Amygdala (tissue), 56 donors: ENCODE measurements at regions not wholly inside any gene's neighbourhood (a gene's known extent, or its start where the extent isn't known, plus 50 kb on each side); places are given as distances from the start of the nearest gene placed in this dataset.

Source experiments
- DNase-seq, 56 donors: peaks; one replicate each; lab custom pipeline; 2025; lab: John Stamatoyannopoulos, UW

DNA sequence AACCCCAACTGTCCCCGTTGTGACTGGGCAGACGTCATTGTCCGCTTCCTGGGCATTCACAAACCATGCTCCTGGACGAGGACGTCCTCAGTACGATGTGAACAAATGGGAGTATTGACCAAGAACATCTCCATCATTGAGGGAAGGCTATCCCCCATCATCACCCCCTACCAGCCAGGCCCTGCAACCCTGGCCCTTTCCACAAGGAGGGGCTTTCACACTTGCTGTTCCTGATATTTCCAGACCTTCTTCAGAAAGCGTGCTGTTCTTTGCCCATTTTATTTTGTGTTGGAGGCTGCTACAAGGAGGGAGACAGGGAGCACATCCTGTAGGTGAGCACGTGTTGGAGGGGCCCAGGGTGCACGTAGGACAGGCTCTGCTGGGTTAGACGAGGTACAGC lies 277.0 kb upstream of the LRRC3B start:
- no peak for DNase-seq

DNA sequence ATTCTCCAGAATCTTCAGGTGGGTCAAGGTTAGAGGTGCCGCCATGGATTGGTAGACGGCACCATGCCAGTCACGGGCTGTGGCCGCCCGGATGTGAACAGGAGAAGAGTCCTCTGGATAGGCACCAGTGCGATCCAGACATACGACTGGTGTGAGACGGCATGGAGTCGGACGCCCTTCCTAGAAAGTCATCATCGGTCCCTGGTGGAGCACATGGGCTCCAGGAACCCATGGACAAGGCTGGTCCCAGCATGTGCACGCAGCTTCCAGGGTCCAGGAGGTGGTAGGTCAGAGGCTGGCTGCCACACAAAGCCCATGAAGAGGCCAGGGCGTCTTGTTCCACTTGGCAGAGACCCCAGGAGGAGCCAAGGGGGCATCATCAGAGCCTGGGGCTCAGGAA lies 276.1 kb upstream of the LRRC3B start:
- no peak for DNase-seq

DNA sequence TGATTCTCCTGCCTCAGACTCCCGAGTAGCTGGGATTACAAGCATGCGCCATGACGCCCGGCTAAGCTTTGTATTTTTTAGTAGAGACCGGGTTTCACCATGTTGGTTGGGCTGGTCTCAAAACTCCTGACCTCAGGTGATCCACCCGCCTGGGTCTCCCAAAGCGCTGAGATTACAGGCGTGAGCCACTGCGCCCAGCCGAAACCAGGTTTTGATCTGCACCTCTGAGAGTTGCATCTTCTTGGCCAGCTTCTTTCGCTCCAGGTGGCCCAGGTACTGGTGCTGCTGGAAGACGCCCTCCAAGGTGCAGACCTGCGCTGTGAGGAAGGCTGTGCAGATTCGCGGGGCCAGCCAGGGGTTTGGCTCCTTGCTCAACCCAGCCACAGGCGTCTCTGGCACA lies 275.4 kb upstream of the LRRC3B start:
- DNase-seq: no peak

DNA sequence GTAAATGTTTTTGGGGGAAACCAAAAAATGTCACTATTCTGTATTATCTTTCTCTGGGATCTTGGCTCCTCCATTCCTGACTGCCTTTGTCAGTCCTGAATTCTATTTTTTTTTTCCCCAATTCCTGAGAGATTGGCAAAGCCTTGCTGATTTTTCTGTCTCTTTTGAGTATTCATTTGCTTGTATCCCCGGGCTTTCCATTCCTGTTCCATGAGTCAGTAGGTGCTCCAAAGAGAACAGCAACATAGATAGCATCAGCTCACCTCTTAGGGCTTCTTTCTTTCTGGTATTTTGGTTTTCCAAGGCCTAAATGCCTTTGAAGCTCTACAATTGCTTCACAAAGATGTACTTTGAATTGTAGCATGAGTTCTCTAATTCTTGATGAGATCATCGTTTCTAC lies 271.7 kb upstream of the LRRC3B start:
- no peak for DNase-seq

DNA sequence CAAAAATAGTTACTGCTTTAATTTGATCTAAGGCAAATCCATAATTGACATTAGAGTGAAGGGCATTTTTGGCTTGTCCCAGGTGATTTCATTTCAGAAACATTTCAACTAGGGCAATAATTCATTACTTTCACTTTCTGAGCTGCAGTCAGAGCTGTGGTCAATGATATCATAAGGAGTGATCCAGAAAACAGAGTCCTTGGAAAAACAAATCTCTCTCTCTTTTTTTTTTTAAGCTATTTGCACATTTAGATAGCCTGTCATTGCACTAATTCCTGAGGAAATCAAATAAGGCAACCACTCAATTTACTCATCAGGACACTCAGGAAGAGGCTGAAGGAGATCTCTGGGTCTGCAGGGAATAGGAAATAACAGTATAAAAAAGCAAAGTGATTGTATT lies 269.5 kb upstream of the LRRC3B start:
- DNase-seq: no peak

DNA sequence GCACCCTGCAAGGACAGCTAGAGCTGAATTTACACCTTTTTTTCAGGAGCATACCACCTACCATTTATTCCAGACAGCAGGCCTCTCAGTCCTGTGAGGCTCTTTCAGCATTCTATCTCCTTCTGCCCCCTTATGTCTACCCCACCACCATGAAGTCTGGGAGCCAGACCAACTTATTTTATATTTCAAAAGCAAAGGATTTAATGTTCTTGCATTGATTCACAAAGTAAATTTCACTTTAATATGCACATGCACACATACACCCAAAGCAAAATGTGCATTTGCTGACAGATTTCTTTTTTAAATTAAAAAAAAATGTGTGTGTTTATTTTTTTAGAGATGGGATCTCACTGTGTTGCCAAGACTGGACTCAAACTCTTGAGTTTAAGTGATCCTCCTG lies 264.2 kb upstream of the LRRC3B start:
- DNase-seq: no peak

DNA sequence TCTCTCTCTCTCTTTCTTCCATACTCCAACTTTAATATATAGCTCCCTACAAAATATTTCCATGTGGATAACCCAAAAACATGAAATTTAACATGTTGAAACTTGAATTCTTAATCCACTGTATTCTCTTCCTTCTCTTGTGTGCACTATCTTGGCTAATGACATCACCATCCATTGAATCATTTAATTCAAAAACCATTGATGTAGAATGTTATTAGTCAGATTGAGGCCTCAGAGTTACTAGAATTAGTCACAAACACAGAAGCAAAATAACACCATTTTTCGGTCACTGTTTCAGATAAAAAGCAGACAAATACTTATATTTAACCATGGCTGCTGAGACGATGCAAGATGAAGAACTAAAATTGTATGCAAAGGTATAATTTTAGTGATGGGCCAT lies 256.9 kb upstream of the LRRC3B start:
- DNase-seq: no peak

DNA sequence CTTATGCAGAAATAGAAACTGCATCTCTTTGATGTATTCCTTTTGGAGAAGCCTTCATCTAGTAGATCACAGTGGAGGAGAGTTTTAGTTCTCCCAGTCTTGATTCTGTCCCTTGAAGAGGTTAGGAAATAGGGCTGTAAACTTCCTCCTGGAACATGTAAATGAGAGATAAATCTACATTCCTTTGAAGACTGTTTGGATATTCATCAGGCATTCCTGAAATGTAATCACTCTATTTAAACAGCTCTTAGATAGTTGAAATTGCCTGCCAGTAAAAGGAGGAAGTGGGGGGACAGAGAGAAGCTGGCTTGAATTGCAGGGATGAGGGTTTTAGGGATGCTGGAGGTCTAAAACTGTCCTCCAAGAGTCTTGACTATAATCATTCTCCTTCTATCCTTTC lies 254.3 kb upstream of the LRRC3B start:
- DNase-seq: no peak

DNA sequence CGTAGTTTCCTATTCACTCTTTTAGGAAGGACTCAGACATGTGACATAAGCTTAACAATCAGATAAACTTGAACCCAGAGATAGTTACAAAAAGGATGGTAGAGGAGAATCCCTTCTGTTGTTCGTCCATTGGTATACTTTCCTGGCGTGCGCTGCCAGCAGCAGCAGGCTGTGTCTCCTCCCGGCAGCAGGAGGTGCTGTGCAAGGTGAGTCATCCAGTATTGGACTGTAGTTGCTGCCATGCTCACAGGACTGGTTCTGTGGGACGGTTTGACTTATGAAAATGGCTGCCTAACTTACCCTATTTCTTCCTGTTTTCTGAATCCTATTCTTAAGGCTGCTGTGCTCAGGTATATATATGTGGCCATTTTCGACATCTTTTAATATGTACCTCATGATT lies 253.4 kb upstream of the LRRC3B start:
- DNase-seq: no peak

DNA sequence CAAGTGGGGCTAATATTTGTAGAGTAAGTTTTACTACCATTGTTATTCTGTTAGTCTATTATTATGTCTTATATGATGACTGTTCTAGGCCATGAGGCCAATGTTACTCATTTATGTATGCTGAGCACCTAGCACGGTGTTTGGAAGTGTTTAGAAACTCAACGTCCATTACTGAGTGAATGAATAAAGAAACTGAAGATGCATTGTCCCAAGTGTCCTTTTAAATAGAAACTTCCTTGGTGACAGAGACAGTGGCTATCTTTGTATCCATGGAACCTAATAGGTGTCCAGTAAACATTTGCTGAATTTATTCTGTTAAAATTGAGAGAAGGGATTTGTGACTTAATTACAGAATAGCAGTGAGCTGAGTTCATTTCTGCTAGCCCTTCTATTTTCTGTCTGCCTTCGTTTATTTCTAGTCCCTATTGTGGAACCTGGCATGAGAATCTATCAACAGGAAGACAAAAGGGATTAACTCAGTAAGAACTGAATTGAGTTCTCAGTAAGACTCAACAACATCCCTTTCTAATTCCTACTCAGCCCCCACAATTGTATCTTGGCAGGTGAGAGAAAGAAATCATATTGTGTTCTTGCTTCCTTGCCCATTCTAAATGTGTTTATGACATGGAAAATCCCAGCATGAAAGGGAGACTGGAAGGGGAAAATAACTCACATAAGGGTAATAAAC lies 246.6 kb upstream of the LRRC3B start:
- no peak for DNase-seq

DNA sequence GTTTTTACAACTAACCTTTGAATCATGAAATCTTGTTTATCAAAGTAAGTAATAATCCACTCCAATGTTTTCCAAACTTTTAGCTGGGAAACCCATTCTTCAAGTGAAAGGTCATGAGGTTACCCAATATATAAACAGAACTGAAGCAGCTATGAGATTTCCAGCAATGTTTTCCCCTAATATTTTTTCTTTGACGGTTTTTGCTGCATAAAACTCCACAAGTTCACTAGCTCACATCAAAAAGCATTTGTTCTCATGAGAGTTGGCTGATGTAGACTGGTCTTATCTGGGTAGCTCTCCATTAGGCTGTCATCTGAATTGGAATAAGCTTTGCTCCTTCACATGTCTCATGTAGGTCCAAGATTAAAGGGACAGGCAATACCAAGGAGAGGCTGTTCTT lies 241.2 kb upstream of the LRRC3B start:
- no peak for DNase-seq

DNA sequence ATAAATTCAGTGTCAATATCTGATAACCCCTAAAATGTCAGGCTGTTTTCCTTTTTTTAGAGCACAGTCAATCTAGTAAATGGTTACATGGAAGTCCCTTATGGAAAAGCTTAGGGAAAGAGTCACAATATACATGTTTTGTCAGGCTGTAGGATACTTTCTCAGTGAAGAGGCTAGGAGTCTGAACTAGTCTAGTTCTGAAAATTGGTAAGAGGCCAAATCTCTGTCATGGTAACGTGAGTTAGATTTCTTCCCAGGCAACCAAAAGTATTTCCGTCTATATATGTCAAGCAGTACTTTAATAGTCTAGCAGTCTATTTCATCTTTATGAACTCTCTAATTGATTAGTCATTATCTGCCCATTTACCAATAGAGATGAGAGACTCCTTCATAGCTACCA lies 215.9 kb upstream of the LRRC3B start:
- DNase-seq: no peak

DNA sequence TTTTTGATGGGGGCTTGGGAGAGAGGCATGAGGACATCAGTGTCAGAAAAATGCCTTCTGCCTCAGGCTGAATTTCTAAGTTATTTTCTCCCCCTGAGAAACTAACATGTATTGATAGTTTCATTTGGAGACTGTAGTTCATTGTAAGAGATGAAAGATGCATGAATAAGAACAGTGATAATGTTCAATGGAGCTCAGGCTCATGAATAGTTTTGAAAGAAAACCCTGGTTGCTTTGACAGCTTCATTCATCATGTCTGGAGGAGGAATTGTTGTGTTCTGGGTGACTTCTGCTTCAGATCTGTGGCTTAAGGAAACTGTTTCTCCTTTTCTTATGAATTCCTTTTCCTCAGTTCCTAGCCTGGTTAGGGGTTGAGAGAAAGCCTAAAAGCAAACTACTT lies 204.0 kb upstream of the LRRC3B start:
- no peak for DNase-seq

DNA sequence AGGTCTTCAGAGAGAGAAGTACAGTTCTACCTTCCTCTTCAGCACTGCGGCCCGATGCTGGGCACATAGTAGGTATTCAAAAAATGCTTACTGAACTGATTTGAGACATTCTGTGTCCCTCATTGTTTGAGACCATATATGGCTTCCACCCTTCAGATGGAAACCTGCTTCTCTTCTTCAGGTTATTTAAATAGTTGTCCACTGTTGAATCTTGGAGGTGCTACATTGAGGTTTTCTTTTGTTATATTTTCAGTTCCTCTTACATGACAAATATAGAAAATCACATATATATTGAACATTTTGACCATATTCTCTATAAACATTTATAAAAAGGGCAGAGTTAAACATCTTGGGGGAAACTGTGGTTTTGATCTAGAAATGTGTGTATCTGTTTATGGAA lies 200.2 kb upstream of the LRRC3B start:
- DNase-seq: no peak

DNA sequence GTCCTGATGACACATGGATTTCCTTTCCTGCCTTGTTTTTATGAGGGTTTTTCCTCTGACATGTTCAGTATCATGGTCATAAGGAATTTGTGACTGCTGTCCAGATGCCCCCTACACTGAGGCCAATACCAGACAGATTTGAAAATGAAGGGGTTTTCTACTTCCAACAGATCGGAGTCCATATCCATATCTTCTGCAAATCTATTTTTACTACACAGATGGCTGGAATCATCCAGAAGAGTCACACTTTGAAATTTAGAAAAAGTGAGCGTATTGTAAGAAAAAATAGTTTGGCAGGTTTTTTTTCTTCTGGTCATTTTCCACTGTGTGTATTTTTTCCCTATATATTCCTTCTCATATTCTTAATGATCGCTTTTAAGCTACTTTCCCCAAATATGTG lies 197.5 kb upstream of the LRRC3B start:
- no peak for DNase-seq

DNA sequence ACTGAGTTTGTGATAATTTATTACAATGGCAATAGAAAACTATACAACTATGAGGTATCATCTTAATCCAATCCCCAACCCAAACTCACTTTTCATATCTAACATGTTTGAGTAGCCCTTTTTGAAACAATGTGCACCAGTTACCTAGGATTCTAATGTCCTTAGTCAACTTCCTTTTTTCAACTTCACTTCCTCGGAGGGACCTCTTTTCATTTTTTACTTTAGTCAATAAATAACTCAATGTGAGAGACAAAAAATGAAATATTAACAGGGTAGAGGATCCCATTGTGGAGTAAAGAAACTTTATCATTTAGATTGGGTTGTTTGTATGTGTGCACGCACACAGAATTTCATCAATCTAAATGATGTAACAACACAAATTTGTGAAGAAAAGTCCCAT lies 193.6 kb upstream of the LRRC3B start:
- DNase-seq: no peak

DNA sequence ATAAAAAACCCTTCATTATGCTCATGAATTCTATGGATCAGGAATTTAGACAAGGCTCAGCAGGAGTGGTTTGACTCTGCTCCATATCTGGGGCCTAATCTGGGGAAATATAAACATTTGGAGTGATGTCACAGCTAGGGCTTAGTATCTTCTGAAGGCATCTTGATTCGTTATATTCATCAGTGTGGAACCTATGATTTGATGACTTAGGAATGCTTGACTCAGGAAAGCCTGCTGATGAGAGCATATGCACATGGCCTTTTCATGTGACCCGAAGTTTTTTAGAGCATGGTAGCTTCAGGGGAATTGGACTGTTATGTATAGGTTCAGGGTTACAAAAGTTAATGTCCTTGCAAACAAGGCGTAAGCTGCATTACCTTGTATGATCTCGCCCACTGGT lies 184.9 kb upstream of the LRRC3B start:
- DNase-seq: no peak

DNA sequence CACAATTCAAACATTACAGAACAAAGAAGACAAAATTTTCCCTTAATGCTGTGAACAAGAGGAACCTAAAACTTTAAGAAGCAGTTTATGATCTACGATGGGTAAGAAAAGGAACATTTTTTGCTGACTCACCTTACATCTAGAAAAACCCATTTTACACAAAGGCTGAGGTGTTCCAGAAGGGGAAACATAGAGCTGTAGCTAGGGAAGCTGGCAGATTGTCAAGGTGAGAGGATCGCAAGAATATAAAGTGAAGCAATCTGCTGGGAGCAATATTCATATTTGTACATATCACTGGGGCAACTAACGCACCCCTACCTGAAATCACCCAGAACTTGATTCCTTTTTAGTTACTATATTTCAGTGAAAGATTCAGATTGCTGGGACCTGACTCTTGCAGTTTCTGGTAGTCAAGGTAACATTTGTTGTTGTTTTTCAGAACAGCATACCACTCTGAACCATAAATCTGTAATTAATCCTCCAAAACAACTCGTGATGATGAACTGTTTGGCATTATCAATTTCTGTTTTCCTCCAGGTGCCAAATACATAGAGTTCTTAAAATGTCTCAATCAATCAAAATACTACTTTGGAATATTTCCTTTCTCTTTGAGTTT lies 184.1 kb upstream of the LRRC3B start:
- no peak for DNase-seq

DNA sequence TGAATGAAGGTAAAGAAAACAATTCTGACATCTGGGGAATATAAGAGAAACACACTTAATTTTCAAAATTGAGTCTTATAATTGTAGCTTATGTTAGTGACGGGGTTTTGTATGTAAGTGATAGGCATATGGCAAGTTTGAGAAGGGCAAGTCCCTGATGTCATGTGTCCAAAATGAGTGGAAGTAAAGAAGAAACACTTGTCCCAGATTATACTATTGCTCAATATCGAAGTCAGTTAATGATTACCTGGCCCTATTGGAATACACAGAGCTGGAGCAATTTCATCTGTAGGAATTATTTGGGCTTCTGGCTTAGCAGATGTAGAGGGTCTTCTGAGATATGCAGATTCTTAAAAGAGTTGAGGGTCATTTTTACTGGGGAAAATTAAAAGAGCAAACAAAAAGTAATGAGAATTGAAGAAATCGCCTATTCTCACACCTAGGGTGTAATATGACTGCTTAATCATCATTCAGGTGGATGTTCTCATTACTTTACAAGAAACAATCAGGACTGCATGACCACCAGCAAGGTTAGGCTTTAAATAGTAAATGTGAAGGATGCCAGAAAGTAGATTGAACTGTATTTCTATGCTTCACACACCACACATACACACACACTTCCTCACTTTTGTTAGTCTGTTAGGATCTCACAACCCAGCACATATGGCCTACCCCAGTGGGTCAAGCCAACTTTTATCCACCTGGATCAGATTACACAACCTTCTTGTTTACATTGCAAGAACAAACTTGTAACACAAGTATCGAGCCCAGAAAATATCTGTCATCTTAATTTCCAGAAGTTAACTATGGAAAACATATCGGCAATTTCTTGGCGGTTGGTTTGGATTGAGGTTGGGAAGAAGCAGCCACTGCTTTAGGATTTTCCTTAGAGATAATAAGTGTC lies 183.3 kb upstream of the LRRC3B start:
- no peak for DNase-seq

DNA sequence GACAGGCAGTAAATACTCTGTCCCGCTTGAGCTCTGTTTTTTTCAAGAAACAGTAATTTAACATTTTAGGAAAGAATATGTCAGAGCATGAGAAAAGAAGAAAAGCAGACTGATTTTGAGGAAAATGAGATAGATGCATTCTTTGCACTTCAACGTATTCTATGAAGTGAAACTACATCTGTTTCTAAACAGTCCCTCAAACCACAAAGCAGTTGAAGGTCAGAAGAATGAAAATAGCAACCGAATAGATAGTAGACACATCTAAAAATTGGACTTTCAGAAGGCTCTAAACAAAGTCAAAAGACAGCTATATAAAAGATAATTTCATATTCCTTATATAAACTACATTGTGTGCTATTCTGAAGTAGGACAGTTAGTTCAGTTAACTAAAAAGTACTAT lies 172.6 kb upstream of the LRRC3B start:
- no peak for DNase-seq

DNA sequence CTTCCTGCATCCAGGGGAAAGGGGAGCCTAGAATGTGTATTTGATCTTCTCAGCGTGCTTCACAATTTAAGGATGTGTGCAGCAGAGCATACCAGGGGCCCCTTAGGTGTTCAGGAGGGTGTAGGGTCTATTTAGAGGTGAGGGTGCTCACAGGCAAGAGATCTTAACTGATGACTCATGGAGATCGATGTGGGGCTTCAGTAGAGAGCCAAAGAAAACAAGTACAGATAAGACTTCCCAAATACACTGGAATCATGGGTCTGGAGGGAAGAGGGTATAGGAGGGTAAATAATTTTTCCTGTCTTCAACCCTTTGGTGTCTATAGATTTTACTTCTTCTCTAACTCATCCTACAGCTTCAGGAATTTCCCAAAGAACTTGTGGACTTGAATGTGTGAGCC lies 170.2 kb upstream of the LRRC3B start:
- no peak for DNase-seq

DNA sequence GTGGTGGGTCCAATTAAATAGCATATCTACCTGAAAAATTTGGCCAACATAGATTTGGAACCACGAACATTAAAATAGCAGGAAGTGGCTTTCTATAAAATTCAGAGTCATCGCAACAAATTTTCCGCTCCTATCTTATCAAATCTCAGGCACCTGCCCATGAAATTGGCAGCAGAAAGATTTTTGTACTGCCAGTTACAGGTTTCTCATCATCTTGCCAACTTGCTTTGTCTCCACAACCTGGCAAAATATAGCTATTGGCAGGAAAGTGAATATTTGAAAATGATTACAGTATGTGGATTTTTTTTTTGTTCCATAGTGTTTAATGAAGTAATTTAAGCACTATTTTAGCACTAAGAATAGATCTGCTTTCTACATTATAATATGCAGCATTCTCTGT lies 161.6 kb upstream of the LRRC3B start:
- DNase-seq: no peak
